ENCODE measurements at regions not wholly inside any gene's neighbourhood (a gene's known extent, or its start where the extent isn't known, plus 50 kb on each side); places are given as distances from the start of the nearest gene placed in this dataset.

DNA sequence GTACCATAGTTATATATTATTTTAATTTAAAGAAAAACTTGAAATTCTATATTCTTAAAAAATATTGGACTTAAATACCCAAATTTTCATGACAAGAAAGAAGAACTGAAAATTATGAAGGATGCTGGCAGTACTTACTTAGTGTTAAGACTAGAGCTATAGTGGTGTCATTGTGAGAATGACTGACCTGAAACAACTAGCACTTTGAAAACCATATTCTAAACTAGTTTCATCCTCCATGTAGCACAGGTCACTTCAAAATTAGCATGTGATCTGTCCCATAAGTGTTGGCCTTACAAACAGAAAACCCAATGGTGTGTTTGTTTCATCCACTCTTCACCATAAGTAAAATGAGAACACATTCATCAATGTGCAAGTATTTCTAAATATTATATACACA is 208.6 kb downstream of the ZIC4 start:
- TF ChIP-seq TAF1 (IDR thresholded peaks at IDR 0.05; ENCODE audit: borderline replicate concordance, insufficient read depth, low read length) (no peak), POLR2AphosphoS5 (IDR thresholded peaks at IDR 0.05; ENCODE audit: low read depth, low read length) (no peak), FOXP2 (optimal IDR thresholded peaks at IDR 0.05; ENCODE audit: borderline replicate concordance, extremely low read depth, extremely low read length, insufficient read depth) (no peak)

Data from PFSK-1 (cell line).